ENCODE measurements at regions not wholly inside any gene's neighbourhood (a gene's known extent, or its start where the extent isn't known, plus 50 kb on each side); places are given as distances from the start of the nearest gene placed in this dataset.

- TF ChIP-seq CTCF (IDR thresholded peaks at IDR 0.05) (no peak), POLR2A (IDR thresholded peaks at IDR 0.05) (no peak)
- DNase-seq, result no peak
- H3K27ac ChIP-seq, result no peak overlapping the region
- intact Hi-C loops (cut with DNase I), result no loop called here
- no peaks in the 10 kb centered on the region for H3K36me3 ChIP-seq (replicated peaks in 1 of 2)
- WGBS, 4 donors, result 79 to 85% (median 84%) methylated on average over 5 of the region's 5 CpGs
- H3K4me3 ChIP-seq, result no peak overlapping the region
- H3K4me1 ChIP-seq (replicated peaks in 1 of 2), result no peaks in the 10 kb centered on the region
- no peaks in the 10 kb centered on the region for H3K9me3 ChIP-seq (replicated peaks in 1 of 3)
- no peaks in the 10 kb centered on the region for H3K27me3 ChIP-seq
These were observed 915.1 kb downstream of the MCTP2 start for GRCh38 chr15:95146481-95146880.

- Histone ChIP-seq H3K4me1 (replicated peaks in 1 of 2) (no peaks in the 10 kb centered on the region), H3K4me3 (no peak overlapping the region), H3K36me3 (replicated peaks in 1 of 2) (no peaks in the 10 kb centered on the region), H3K9me3 (replicated peaks in 1 of 3) (no peaks in the 10 kb centered on the region), H3K27ac (no peak overlapping the region), H3K27me3 (no peaks in the 10 kb centered on the region)
- intact Hi-C loops (cut with DNase I), result no loop called here
- TF ChIP-seq POLR2A (IDR thresholded peaks at IDR 0.05), result no peak
- no peak for TF ChIP-seq CTCF (IDR thresholded peaks at IDR 0.05)
- DNase-seq, result no peak
- 83 to 86% (median 85%) methylated on average over 2 of the region's 2 CpGs for WGBS, 4 donors
These were observed 916.8 kb downstream of the MCTP2 start for GRCh38 chr15:95148183-95148582.

- intact Hi-C loops (cut with DNase I), result no loop called here
- no peak for DNase-seq
- H3K4me3 ChIP-seq, result no peak overlapping the region
- no peaks in the 10 kb centered on the region for H3K4me1 ChIP-seq (replicated peaks in 1 of 2)
- WGBS, 4 donors, result 71 to 78% (median 75%) methylated on average over 1 to 3 of the region's 3 CpGs
- H3K27ac ChIP-seq, result no peak overlapping the region
- no peaks in the 10 kb centered on the region for H3K36me3 ChIP-seq (replicated peaks in 1 of 2)
- TF ChIP-seq CTCF (IDR thresholded peaks at IDR 0.05) (no peak), POLR2A (IDR thresholded peaks at IDR 0.05) (no peak)
- H3K9me3 ChIP-seq (replicated peaks in 1 of 3), result no peaks in the 10 kb centered on the region
- H3K27me3 ChIP-seq, result no peaks in the 10 kb centered on the region
These were observed 917.7 kb downstream of the MCTP2 start for GRCh38 chr15:95149036-95149435.

- no peak for DNase-seq
- no peaks in the 10 kb centered on the region for H3K27me3 ChIP-seq
- no peak for TF ChIP-seq POLR2A (IDR thresholded peaks at IDR 0.05)
- TF ChIP-seq CTCF (IDR thresholded peaks at IDR 0.05), result no peak
- H3K4me3 ChIP-seq, result no peak overlapping the region
- no peaks in the 10 kb centered on the region for H3K36me3 ChIP-seq (replicated peaks in 1 of 2)
- H3K27ac ChIP-seq, result no peak overlapping the region
- no peaks in the 10 kb centered on the region for H3K9me3 ChIP-seq (replicated peaks in 1 of 3)
- intact Hi-C loops (cut with DNase I), result no loop called here
- no peaks in the 10 kb centered on the region for H3K4me1 ChIP-seq (replicated peaks in 1 of 2)
These were observed 918.4 kb downstream of the MCTP2 start for GRCh38 chr15:95149771-95150170.
